ENCODE measurements at regions not wholly inside any gene's neighbourhood (a gene's known extent, or its start where the extent isn't known, plus 50 kb on each side); places are given as distances from the start of the nearest gene placed in this dataset.

DNA sequence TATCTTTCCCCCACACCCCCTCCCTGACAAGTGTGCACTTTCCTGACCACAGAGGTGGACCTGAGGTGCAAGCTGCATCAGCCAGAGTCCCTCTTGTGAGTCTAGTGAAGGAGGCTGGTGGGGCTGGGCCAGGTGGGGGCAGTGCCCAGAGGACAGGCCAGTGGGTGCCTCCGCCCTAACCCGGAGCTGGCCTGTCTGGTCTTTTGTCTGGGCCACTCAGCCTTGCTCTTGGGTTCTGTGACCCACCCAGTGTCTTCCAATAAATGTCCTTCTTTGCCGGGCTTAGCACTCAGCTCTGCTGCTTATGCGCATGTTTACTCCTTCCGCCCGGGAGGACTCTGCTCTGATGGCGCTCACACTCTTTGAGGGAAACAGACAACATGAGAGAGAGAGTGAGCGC, 526.2 kb downstream of the TBC1D22A start:
- Histone ChIP-seq H3K9me3 (ENCODE audit: insufficient read depth, low read length) (no peaks in the 10 kb centered on the region), H3F3A (ENCODE audit: insufficient read depth) (no peaks in the 10 kb centered on the region), H3K4me3 (ENCODE audit: insufficient read depth, low read length, poor library complexity, severe bottlenecking) (no peak overlapping the region), H3K36me3 (ENCODE audit: low read length) (no peaks in the 10 kb centered on the region), H3K27me3 (ENCODE audit: low read length) (no peaks in the 10 kb centered on the region), H3K4me2 (ENCODE audit: low read depth, low read length, poor library complexity, severe bottlenecking) (no peak overlapping the region), H3K9me2 (replicated peaks; ENCODE audit: insufficient read depth, low read length) (no peaks in the 10 kb centered on the region), H3K79me2 (ENCODE audit: insufficient read depth, low read length) (no peaks in the 10 kb centered on the region), H4K20me1 (ENCODE audit: low read depth, low read length) (no peaks in the 10 kb centered on the region), H3K9ac (ENCODE audit: low read length) (no peak overlapping the region), H2AFZ (ENCODE audit: low read depth, low read length, severe bottlenecking) (no peak overlapping the region), H3K27ac (ENCODE audit: low read depth, low read length) (no peak overlapping the region)
- TF ChIP-seq, protein P1, sequence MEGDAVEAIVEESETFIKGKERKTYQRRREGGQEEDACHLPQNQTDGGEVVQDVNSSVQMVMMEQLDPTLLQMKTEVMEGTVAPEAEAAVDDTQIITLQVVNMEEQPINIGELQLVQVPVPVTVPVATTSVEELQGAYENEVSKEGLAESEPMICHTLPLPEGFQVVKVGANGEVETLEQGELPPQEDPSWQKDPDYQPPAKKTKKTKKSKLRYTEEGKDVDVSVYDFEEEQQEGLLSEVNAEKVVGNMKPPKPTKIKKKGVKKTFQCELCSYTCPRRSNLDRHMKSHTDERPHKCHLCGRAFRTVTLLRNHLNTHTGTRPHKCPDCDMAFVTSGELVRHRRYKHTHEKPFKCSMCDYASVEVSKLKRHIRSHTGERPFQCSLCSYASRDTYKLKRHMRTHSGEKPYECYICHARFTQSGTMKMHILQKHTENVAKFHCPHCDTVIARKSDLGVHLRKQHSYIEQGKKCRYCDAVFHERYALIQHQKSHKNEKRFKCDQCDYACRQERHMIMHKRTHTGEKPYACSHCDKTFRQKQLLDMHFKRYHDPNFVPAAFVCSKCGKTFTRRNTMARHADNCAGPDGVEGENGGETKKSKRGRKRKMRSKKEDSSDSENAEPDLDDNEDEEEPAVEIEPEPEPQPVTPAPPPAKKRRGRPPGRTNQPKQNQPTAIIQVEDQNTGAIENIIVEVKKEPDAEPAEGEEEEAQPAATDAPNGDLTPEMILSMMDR (IDR thresholded peaks at IDR 0.05; ENCODE audit: insufficient read depth, low read length, poor library complexity, severe bottlenecking) = no peak
- TF ChIP-seq EZH2phosphoT487 (conservative IDR thresholded peaks at IDR 0.05; ENCODE audit: low read length) = no peak

DNA sequence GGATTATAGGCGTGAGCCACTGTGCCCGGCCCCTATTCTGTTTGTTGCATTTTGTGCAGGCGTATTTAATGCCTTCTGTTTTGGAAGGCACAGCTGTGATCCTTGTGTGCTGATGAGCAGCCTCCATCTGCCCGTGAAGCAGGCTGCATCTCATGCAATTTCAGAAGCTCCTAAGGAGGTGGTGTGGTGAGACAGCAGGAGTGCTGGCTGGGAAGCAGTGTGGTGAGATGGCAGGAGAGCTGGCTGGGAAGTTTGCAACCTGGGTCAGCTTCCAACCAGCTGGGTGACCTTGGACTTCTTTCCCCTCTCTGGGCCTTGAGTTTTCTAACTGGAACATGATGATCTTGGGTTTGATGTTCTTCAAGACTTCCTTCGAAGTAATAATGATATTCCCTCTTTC, 525.1 kb downstream of the TBC1D22A start:
- TF ChIP-seq, protein P1 (IDR thresholded peaks at IDR 0.05; ENCODE audit: insufficient read depth, low read length, poor library complexity, severe bottlenecking) = no peak
- no peak for TF ChIP-seq EZH2phosphoT487 (conservative IDR thresholded peaks at IDR 0.05; ENCODE audit: low read length)
- Histone ChIP-seq H3F3A (ENCODE audit: insufficient read depth) (no peaks in the 10 kb centered on the region), H3K27ac (ENCODE audit: low read depth, low read length) (no peak overlapping the region), H3K9me2 (replicated peaks; ENCODE audit: insufficient read depth, low read length) (no peaks in the 10 kb centered on the region), H3K79me2 (ENCODE audit: insufficient read depth, low read length) (no peaks in the 10 kb centered on the region), H3K27me3 (ENCODE audit: low read length) (no peaks in the 10 kb centered on the region), H3K4me3 (ENCODE audit: insufficient read depth, low read length, poor library complexity, severe bottlenecking) (no peak overlapping the region), H3K9me3 (ENCODE audit: insufficient read depth, low read length) (no peaks in the 10 kb centered on the region), H3K9ac (ENCODE audit: low read length) (no peak overlapping the region), H3K4me2 (ENCODE audit: low read depth, low read length, poor library complexity, severe bottlenecking) (no peak overlapping the region), H3K36me3 (ENCODE audit: low read length) (no peaks in the 10 kb centered on the region), H4K20me1 (ENCODE audit: low read depth, low read length) (no peaks in the 10 kb centered on the region), H2AFZ (ENCODE audit: low read depth, low read length, severe bottlenecking) (no peak overlapping the region)

DNA sequence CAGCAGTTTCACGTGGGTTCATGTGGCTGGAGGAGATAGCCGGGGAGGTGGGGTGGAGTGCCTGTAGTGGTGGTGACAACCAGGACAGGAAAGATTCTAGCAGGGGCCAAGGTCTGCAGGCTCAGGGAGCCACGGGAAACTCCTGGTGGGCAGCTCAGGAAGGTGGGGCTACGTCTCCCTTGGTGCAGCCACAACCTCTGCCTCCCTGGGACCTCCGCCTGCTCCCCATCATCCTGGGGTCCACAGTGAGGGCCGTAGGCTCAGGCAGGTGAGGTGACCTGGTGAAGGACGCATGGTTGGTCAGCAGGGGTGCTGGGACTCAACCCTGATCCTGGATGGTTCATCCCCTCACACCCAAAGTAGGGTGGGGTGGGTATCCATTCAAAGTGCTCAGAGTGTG, 524.1 kb downstream of the TBC1D22A start:
- H3K36me3 ChIP-seq (ENCODE audit: low read length) = no peaks in the 10 kb centered on the region
- no peaks in the 10 kb centered on the region for H3K27me3 ChIP-seq (ENCODE audit: low read length)
- TF ChIP-seq, protein P1 (IDR thresholded peaks at IDR 0.05; ENCODE audit: insufficient read depth, low read length, poor library complexity, severe bottlenecking) = no peak
- no peak for TF ChIP-seq EZH2phosphoT487 (conservative IDR thresholded peaks at IDR 0.05; ENCODE audit: low read length)
- no peaks in the 10 kb centered on the region for H3F3A ChIP-seq (ENCODE audit: insufficient read depth)
- no peak overlapping the region for H3K4me3 ChIP-seq (ENCODE audit: insufficient read depth, low read length, poor library complexity, severe bottlenecking)
- H4K20me1 ChIP-seq (ENCODE audit: low read depth, low read length) = no peaks in the 10 kb centered on the region
- H2AFZ ChIP-seq (ENCODE audit: low read depth, low read length, severe bottlenecking) = no peak overlapping the region
- H3K9me3 ChIP-seq (ENCODE audit: insufficient read depth, low read length) = no peaks in the 10 kb centered on the region
- H3K79me2 ChIP-seq (ENCODE audit: insufficient read depth, low read length) = no peaks in the 10 kb centered on the region
- H3K9ac ChIP-seq (ENCODE audit: low read length) = no peak overlapping the region
- no peak overlapping the region for H3K27ac ChIP-seq (ENCODE audit: low read depth, low read length)
- H3K9me2 ChIP-seq (replicated peaks; ENCODE audit: insufficient read depth, low read length) = no peaks in the 10 kb centered on the region
- no peak overlapping the region for H3K4me2 ChIP-seq (ENCODE audit: low read depth, low read length, poor library complexity, severe bottlenecking)
